Epidermal melanocyte (primary cell): ENCODE measurements at regions not wholly inside any gene's neighbourhood (a gene's known extent, or its start where the extent isn't known, plus 50 kb on each side); places are given as distances from the start of the nearest gene placed in this dataset.
"Not testable (repeated sequence)": the region's sequence is repeated elsewhere in the genome, so short reads cannot be mapped to it uniquely, and the experiment has no call there.

Experiments used
- DNase-seq: peaks from one replicate; pipeline ENCODE4 v3.0.0; 2011; ENCODE audit warnings: low spot score; ENCODE audit not compliant: insufficient read length

GRCh38 chr6:115554060-115554459 lies 506.6 kb downstream of the FRK start:
- DNase-seq: no peak

GRCh38 chr6:115551527-115551926 lies 509.2 kb downstream of the FRK start:
- DNase-seq: no peak

GRCh38 chr6:115545672-115545986 lies 515.1 kb downstream of the FRK start:
- no peak for DNase-seq

GRCh38 chr6:115544765-115545671 lies 515.7 kb downstream of the FRK start:
- DNase-seq: no peak

- DNase-seq: no peak
These were observed 520.4 kb downstream of the FRK start for GRCh38 chr6:115540077-115540869.

- DNase-seq: no peak
These were observed 521.2 kb downstream of the FRK start for GRCh38 chr6:115539531-115539930.

- no peak for DNase-seq
These were observed 535.9 kb downstream of the FRK start for GRCh38 chr6:115524821-115525220.

- not testable (repeated sequence) for DNase-seq
These were observed 538.9 kb downstream of the FRK start for GRCh38 chr6:115521747-115522146.

- peak; percentile 24 for DNase-seq
These were observed 546.0 kb downstream of the FRK start for GRCh38 chr6:115514656-115515055.

GRCh38 chr6:115512923-115513322 lies 547.8 kb downstream of the FRK start:
- DNase-seq: no peak

- no peak for DNase-seq
These were observed 548.9 kb downstream of the FRK start for GRCh38 chr6:115511771-115512170.

GRCh38 chr6:115502432-115502831 lies 558.3 kb downstream of the FRK start:
- not testable (repeated sequence) for DNase-seq

GRCh38 chr6:115495184-115495583 lies 565.5 kb downstream of the FRK start:
- no peak for DNase-seq

GRCh38 chr6:115487331-115487730 lies 573.4 kb downstream of the FRK start:
- no peak for DNase-seq

- no peak for DNase-seq
These were observed 575.3 kb downstream of the FRK start for GRCh38 chr6:115485400-115485799.

- not testable (repeated sequence) for DNase-seq
These were observed 580.1 kb downstream of the FRK start for GRCh38 chr6:115480543-115480942.

- DNase-seq: no peak
These were observed 586.1 kb downstream of the FRK start for GRCh38 chr6:115474443-115475041.

- no peak for DNase-seq
These were observed 592.3 kb downstream of the FRK start for GRCh38 chr6:115468272-115469005.

- DNase-seq: no peak
These were observed 593.0 kb downstream of the FRK start for GRCh38 chr6:115467726-115468125.

- DNase-seq: no peak
These were observed 599.8 kb downstream of the FRK start for GRCh38 chr6:115460913-115461312.

- DNase-seq: no peak
These were observed 603.8 kb downstream of the FRK start for GRCh38 chr6:115456848-115457247.
